Cardiac muscle cell (in vitro differentiated cells and primary cell): ENCODE measurements at regions not wholly inside any gene's neighbourhood (a gene's known extent, or its start where the extent isn't known, plus 50 kb on each side); places are given as distances from the start of the nearest gene placed in this dataset.
"Not testable (repeated sequence)": the region's sequence is repeated elsewhere in the genome, so short reads cannot be mapped to it uniquely, and the experiment has no call there.

Source experiments
- DNase-seq, 2 donors: peaks; one replicate each; pipeline versions ENCODE4 v3.0.0 to v3.0.0-alpha.2; 2010 to 2017; ENCODE audit warnings: low read depth in 1 of 2, low spot score in 1 of 2
- H3K27ac ChIP-seq: fragments of 200-600 bp; sonication (generic); 2 replicates; pipeline ENCODE4 v1.5.1; 2016
- H3K27me3 ChIP-seq: fragments of 200-600 bp; sonication (generic); 2 replicates; pipeline ENCODE4 v1.6.0; 2016; ENCODE audit warnings: control low read depth
- H3K36me3 ChIP-seq: fragments of 200-600 bp; sonication (generic); 2 replicates; pipeline ENCODE4 v1.5.1; 2016; ENCODE audit warnings: control low read depth
- H3K4me1 ChIP-seq: fragments of 200-600 bp; sonication (generic); 2 replicates; pipeline ENCODE4 v1.8.1; 2017; ENCODE audit warnings: low read depth, mild to moderate bottlenecking, mixed run types
- H3K4me3 ChIP-seq: fragments of 200-600 bp; sonication (generic); 2 replicates; pipeline ENCODE4 v1.5.1; 2016; ENCODE audit warnings: mild to moderate bottlenecking
- H3K9me3 ChIP-seq: fragments of 200-600 bp; sonication (generic); 2 replicates; pipeline ENCODE4 v1.5.1; 2017; ENCODE audit warnings: low read depth, mild to moderate bottlenecking, control low read depth
- TF ChIP-seq, protein P1 (sequence below): IDR thresholded peaks from 2 replicates; pipeline ENCODE4 v1.5.1; 2012; ENCODE audit warnings: low read depth, mild to moderate bottlenecking, low read length

DNA sequence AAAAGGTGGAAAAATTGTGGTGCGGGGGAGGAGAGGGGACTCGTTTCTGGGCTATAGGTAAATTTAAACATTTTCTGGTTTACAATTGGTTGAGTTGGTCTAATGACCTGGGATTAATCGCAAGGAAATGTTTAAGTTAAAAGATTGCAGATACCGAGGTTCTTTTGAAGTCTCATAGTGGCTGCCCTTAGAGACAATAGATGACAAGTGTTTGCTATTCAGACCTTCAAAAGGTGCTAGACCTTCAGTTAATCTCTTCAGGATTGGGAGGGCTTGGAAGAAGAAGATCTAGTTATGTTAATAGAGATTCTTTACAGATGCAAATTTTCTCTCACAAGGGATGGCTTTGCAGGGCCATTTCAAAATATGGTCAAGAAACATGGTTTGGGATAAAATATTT is 2286.1 kb upstream of the AGA start:
- Histone ChIP-seq H3K4me3 (no peak overlapping the region), H3K27ac (no peak overlapping the region), H3K4me1 (no peaks in the 10 kb centered on the region), H3K9me3 (no peaks in the 10 kb centered on the region), H3K27me3 (no peaks in the 10 kb centered on the region), H3K36me3 (no peaks in the 10 kb centered on the region)
- TF ChIP-seq, protein P1, sequence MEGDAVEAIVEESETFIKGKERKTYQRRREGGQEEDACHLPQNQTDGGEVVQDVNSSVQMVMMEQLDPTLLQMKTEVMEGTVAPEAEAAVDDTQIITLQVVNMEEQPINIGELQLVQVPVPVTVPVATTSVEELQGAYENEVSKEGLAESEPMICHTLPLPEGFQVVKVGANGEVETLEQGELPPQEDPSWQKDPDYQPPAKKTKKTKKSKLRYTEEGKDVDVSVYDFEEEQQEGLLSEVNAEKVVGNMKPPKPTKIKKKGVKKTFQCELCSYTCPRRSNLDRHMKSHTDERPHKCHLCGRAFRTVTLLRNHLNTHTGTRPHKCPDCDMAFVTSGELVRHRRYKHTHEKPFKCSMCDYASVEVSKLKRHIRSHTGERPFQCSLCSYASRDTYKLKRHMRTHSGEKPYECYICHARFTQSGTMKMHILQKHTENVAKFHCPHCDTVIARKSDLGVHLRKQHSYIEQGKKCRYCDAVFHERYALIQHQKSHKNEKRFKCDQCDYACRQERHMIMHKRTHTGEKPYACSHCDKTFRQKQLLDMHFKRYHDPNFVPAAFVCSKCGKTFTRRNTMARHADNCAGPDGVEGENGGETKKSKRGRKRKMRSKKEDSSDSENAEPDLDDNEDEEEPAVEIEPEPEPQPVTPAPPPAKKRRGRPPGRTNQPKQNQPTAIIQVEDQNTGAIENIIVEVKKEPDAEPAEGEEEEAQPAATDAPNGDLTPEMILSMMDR: no peak
- no peak for DNase-seq

DNA sequence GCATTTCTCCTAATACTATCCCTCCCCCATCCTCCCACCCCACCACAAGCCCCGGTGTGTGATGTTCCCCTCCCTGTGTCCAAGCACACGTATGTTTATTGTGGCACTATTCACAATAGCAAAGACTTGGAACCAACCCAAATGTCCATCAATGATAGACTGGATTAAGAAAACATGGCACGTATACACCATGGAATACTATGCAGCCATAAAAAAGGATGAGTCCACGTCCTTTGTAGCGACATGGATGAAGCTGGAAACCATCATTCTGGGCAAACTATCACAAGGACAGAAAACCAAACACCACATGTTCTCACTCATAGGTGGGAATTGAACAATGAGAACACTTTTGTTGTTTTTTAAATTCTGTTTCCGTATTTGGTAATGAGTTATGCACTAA is 2294.6 kb upstream of the AGA start:
- H3K4me1 ChIP-seq, H3K4me3 ChIP-seq, H3K9me3 ChIP-seq, H3K27me3 ChIP-seq, H3K27ac ChIP-seq, DNase-seq, H3K36me3 ChIP-seq: not testable (repeated sequence)

DNA sequence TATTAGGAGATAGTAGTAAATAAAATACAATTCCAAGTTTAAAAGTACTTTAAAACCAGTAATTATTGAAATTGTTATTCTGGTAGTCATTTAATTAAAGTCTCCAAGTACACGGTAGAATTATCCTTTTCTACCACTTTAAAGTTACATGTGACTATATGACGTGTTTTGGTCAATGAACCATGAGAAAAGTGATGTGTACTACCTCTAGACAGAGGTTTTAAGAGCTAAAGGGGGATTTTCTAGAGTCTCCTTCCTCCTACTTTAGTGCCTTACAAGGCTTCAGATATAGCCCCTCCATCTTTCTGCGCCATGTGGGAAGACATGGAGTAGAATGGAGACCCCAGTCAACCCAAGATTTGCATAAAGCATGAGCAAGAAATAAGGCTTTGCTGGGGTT is 2296.6 kb upstream of the AGA start:
- H3K27ac ChIP-seq: no peak overlapping the region
- H3K27me3 ChIP-seq: no peaks in the 10 kb centered on the region
- no peak overlapping the region for H3K4me3 ChIP-seq
- TF ChIP-seq, protein P1: no peak
- H3K9me3 ChIP-seq: no peaks in the 10 kb centered on the region
- no peaks in the 10 kb centered on the region for H3K4me1 ChIP-seq
- DNase-seq: no peak
- no peaks in the 10 kb centered on the region for H3K36me3 ChIP-seq

DNA sequence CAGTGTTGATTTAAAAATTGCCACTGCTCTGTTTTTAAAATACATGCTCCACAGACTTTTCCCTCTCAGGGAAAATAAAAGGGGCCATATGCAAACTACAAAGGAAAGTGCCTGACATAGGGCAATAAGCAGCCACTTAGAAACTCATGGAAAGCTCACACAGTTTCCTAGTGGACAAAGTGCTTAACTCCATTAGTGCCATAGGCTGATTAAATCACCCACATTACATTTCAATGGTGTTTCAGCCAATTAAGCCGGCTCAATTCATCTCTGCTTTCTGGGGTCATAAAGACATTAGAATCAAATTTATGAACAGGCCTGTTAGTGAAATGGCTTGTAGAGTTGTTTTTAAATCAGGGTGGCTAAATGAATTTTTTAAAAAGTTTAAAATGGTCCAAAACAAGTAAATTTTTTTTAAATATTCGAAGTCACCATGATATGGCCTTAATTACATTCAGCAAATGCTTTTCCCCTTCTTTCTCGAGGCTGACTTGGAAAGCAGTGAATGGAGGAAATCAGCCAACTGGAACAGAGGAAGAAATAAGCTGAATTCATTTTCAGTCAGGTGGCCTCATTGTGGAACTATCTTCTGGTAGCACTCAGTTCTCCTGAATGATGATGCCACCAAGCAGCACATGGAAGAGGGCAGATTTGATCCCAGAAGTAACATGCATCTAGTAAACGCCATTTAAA is 2305.1 kb upstream of the AGA start:
- H3K4me1 ChIP-seq: no peaks in the 10 kb centered on the region
- DNase-seq: no peak
- TF ChIP-seq, protein P1: no peak

DNA sequence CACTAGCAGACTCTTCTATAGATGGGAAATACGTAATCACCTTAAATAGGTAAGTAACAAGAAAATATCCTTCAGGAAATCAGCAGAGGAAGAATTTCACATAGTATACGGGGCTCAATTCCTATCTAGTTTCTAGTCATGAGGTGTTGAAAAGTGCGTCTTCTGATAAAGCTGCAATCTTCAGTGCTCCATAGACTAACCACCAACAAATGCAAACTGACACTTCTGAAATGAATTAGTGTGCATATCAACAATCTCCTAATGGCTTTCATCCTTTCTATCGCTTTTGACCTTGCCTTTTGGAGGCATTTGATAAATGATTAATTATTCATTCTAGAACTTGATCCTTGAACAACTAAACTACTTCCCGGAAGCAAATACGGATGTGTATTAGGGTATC is 2306.6 kb upstream of the AGA start:
- DNase-seq: no peak
- Histone ChIP-seq H3K27me3 (no peaks in the 10 kb centered on the region), H3K27ac (no peak overlapping the region), H3K36me3 (no peaks in the 10 kb centered on the region), H3K4me1 (peaks cover 10% of the 10 kb centered on the region), H3K9me3 (no peaks in the 10 kb centered on the region), H3K4me3 (no peak overlapping the region)
- TF ChIP-seq, protein P1: no peak

More for the DNA sequence above, 2305.1 kb upstream of the AGA start:
- Histone ChIP-seq H3K4me3 (no peak overlapping the region), H3K27me3 (no peaks in the 10 kb centered on the region), H3K9me3 (no peaks in the 10 kb centered on the region), H3K36me3 (no peaks in the 10 kb centered on the region), H3K27ac (no peak overlapping the region)

DNA sequence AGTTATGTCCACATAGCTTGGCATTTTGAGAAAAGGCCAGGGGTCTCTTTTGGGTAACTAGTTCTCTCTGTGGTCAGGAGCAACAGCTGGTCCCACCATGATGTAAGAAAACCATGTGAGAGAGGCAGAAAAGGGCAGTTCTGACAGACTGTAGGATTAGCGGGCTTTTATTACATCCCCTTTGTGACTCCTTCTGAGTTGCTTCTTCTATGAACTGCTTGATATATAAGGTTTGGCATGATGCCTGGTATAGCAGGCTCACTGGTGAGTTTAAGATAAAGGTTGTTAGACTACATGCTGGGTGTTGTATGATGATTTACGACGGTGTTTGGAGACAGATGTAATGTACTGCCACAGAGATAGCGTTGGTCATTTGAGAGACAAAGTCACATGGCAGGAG is 2308.1 kb upstream of the AGA start:
- TF ChIP-seq, protein P1: no peak
- H3K27ac ChIP-seq: no peak overlapping the region
- DNase-seq: peak in 1 of 2 donors; percentile 30
- H3K9me3 ChIP-seq: no peaks in the 10 kb centered on the region
- H3K27me3 ChIP-seq: no peaks in the 10 kb centered on the region
- peaks cover 10% of the 10 kb centered on the region for H3K4me1 ChIP-seq
- H3K4me3 ChIP-seq: no peak overlapping the region
- no peaks in the 10 kb centered on the region for H3K36me3 ChIP-seq
